ENCODE measurements at regions not wholly inside any gene's neighbourhood (a gene's known extent, or its start where the extent isn't known, plus 50 kb on each side); places are given as distances from the start of the nearest gene placed in this dataset.

GRCh38 chr14:42391146-42391834 lies 784.6 kb downstream of the LRFN5 start:
- TF ChIP-seq CTCF (IDR thresholded peaks at IDR 0.05) (no peak), POLR2A (IDR thresholded peaks at IDR 0.05; ENCODE audit: low read depth) (no peak), POLR2AphosphoS5 (IDR thresholded peaks at IDR 0.05) (no peak)
